GM10266 (cell line): ENCODE measurements at regions not wholly inside any gene's neighbourhood (a gene's known extent, or its start where the extent isn't known, plus 50 kb on each side); places are given as distances from the start of the nearest gene placed in this dataset.
A peak's percentile ranks its signal among the peaks of the same experiment; 100 is the strongest.

Source experiments
- DNase-seq: peaks from one replicate; pipeline ENCODE4 v3.0.0; 2012; ENCODE audit errors: extremely low spot score
- CTCF ChIP-seq: IDR thresholded peaks from 2 replicates; pipeline ENCODE4 v1.5.1; 2012; ENCODE audit warnings: mild to moderate bottlenecking, low read depth; ENCODE audit not compliant: control insufficient read depth, insufficient read depth; ENCODE audit errors: missing control alignments

- DNase-seq, result no peak
- TF ChIP-seq CTCF, result no peak
Measured at GRCh38 chr15:53400986-53401385, 358.5 kb downstream of the WDR72 start.

- DNase-seq, result no peak
- TF ChIP-seq CTCF, result no peak
Measured at GRCh38 chr15:53397041-53397616, 362.3 kb downstream of the WDR72 start.

GRCh38 chr15:53395871-53396270, 363.6 kb downstream of the WDR72 start:
- no peak for DNase-seq
- no peak for TF ChIP-seq CTCF

- no peak for TF ChIP-seq CTCF
- DNase-seq, result no peak
Measured at GRCh38 chr15:53390549-53390948, 368.9 kb downstream of the WDR72 start.

- no peak for TF ChIP-seq CTCF
- no peak for DNase-seq
Measured at GRCh38 chr15:53389271-53390037, 370.0 kb downstream of the WDR72 start.

GRCh38 chr15:53384417-53384816, 375.0 kb downstream of the WDR72 start:
- no peak for DNase-seq
- TF ChIP-seq CTCF, result peak; percentile 7

- no peak for TF ChIP-seq CTCF
- no peak for DNase-seq
Measured at GRCh38 chr15:53378096-53378800, 381.2 kb downstream of the WDR72 start.
